ENCODE measurements at regions not wholly inside any gene's neighbourhood (a gene's known extent, or its start where the extent isn't known, plus 50 kb on each side); places are given as distances from the start of the nearest gene placed in this dataset.
"Not testable (repeated sequence)": the region's sequence is repeated elsewhere in the genome, so short reads cannot be mapped to it uniquely, and the experiment has no call there.

DNA sequence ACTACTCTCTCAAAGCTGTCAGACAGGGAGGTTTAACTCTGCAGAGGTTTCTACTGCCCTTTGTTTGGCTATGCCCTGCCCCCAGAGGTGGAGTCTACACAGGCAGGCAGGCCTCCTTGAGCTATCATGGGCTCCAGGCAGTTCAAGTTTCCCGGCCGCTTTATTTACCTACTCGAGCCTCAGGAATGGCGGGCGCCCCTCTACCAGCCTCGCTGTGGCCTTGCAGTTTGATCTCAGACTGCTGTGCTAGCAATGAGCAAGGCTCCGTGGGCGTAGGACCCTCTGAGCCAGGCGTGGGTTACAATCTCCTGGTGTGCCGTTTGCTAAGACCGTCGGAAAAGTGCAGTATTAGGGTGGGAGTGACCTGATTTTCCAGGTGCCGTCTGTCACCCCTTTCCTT, 124.3 kb downstream of the PTCHD1 start:
- DNase-seq, result not testable (repeated sequence)

DNA sequence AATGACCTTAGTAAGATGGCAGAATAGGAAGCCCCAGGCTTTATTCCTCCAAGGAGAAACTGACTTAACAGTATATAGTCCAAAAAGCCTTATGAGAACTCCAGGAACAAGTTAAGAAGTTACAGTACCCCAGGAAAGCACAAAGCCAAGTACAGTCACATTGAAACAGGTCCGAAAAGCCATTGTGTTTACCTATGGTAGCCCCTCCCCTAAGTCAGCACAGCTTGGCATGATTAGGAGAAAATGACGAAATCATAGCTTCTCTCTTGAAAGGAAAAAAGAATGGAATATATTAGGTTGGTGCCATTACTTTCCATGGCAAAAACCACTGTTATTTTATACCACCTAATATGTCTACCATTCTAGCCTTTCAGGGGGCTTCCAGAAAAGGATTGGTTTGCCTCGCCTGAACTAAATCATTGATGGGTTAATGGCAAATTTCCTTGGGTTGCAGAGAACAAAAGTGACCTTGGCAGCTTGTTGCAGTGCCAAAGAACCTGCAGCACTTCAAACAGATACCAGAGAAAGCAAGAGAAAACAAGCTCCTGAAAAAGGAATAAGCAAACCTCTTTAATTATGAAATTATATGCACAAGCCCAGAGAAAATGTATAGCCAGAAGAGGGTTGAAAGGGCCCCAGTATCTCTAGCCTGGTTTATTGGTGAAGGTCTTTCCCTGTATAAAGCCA, 130.6 kb downstream of the PTCHD1 start:
- no peak for DNase-seq

DNA sequence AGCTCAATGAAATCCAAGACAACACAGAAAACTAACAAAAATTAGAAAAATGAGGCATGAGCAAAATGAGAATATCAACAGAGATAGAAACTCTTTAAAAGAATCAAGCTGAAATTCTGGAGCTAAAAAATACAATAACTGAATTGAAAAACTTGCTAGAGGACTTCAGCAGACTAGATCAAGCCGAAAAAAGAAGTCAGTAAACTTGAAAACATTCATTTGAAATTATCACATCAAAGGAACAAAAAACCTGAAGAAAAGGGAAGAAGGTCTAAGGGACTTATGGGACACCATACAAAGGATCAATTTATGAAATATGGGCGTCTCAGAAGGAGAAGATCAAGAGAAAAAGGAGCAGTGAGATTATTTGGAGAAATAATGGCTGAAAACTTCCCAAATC, 131.3 kb downstream of the PTCHD1 start:
- no peak for DNase-seq

DNA sequence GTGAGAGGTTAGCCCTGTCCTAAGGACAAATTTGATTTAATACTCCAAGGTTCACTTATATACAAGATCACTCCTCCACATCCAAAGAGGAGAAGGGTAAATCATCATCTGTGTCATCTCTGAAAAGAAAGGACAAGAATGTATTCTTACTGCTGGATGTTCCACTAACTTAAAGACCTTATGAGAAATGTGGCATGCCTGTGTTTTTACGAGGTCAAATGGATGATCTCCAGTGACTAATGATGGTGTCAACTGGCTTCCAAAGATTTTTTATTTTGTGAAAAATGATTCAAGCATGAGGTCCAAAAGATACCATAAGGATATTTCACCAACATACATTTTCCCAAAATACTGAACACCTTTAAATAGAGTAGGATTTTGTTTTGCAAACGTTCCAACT, 143.4 kb downstream of the PTCHD1 start:
- DNase-seq, result no peak

DNA sequence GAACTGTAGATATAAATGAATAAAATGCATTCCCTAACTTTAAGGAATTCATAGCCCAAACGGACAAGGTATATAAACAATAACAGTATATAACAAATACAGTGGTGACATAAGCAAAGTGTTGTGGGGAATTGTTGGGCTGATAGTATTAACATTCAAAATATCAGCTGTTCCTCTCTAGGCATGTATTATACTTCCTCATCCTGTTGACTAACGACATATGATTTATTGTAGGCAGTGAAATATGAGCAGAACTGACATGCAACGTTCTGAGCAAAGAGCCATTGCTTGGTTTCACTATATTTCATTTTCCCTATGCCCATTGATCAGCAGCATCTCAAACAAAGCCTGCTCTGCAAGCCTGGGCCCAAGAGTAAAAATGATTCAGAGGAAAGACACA, 143.9 kb downstream of the PTCHD1 start:
- no peak for DNase-seq

DNA sequence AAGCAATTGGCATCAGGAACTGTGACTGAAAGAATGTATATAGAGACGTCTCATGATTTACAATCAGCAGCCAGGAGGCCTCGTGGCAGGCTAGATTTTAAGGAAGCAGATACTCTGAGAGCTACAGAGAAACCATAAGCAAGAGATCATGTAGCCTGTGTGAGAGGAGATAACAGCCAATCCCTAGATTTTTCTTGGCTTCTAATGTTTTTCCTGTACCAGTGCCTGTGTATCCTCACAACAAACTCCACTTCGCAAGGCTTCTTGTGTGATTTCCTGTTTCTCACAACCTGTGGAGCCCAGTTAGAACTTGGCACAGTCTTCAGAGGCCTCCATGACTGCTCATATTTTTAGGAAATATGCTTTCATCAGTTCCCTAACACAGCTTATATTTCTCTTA, 147.9 kb downstream of the PTCHD1 start:
- no peak for DNase-seq

DNA sequence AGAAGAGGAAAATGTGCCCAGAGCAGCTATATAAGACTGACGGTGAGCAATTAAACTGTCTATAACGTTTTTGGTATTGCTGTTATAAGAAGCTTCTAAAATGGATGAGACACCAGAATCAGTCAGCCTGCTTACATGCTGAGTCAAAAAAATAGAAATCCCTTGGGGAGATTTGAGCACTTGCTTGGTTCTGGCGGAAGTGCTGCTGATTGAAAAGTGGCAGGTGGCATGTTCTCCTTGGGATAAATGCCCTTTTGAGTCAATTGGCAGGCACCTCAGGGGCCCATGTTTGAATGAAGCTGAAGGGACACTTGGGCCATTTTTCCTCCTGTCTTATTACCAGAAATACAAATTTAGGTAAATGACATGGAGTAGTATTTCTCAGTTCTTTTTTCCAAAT, 148.7 kb downstream of the PTCHD1 start:
- DNase-seq, result no peak

DNA sequence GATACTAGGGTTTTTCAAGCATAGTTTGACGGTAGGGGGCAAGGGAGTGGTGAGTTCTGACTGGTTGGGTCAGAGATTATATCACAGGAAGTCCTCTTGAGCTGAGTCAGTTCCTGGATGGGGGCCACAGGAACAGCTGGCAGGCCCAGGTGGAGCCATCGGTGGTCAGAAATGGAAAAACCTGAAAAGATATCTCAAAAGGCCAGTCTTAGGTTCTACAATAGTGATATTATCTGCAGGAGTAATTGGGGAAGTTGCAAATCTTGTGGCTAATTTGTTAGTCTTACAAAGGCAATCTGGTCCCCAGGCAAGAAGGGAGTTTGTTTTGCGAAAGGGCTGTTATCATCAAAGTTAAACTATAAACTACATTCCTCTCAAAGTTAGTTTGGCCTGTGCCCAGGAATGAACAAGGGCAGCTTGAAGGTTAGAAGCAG, 159.3 kb downstream of the PTCHD1 start:
- DNase-seq, result no peak

DNA sequence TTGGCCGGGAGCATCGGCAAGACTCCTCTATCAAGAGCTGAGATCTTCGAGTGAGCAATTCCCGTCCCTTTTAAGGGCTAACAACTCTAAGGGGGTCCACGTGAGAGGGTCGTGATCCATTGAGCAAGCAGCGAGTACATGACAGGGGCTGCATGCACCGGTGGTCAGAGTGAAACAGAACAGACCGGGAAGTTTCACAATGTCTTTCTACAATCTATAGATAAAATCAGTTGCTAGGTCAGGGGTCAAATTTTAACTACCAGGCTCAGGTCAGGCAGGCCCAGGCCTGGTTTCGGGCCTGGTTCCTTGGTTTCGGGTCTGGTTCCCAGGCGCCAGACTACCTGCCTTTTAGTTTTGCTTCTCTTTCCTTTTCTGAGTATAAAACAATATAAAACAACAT, 160.1 kb downstream of the PTCHD1 start:
- DNase-seq, result no peak

DNA sequence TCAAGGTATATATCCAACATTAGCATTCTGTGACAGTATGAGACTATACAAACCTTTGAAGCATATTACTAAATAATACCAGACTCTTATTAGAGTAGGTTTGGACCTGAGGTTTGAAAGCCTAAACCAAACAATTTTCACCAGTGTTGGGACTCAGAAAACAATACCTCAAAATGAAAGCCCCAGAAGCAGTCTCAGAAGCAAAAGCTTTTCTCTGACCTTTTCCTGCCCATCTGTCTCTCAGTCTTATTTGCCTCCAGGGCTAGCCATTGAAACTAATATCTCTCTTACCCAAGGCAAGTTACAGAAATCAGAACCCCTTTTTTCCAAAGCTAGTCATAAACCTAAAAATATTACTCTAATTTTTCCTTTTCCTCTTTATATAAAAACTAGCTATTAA, 163.3 kb downstream of the PTCHD1 start:
- no peak for DNase-seq

DNA sequence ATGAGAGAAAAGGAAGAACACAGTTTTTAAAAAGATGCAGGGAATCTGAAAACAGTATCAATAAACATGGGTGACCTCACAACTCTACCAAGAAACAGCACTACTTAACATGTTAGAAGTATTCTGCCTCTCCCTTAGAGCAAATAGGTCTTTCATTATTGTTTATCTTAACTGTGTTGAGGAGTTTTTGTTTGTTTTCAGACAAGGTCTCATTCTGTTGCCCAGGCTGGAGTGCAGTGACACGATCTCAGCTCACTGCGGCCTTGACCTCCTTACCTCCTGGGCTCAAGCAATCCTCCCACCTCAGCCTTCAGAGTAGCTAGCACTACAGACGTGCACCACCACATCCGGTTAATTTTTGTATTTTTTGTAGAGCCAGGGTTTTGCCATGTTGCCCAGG, 165.3 kb upstream of the PRDX4 start:
- no peak for DNase-seq

DNA sequence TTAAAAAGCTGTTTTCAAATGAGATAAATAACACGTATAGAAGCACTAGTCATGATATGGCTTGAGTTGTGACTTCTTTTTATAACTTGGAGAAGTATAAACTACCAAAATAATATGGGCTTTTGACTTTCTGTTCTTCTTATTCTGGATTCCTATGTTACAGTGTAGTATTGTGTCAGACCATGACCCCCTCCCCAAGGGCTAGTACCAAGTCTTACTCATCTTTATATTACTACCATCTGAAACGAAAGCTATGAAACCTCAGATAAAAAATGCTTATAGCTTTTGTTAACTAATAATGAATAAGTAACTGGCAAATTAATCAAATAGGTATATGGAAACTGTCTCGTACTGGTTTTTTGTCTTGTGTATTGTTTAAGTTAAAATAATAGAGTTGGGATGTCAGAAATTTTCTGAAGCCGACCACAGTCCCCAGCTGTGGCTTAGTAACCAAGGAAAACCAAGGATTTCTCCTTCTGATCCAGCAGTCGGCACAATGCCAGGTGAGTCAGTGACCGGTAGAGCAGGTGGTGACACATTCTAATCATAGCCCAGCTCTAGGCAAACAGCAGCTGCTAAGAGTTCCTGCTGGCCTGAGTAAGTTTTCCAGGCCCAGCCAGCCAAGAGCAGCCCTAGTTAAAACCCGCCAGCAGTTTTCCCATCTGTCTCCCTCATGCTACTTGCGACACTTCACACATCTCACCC, 163.3 kb upstream of the PRDX4 start:
- DNase-seq, result no peak

DNA sequence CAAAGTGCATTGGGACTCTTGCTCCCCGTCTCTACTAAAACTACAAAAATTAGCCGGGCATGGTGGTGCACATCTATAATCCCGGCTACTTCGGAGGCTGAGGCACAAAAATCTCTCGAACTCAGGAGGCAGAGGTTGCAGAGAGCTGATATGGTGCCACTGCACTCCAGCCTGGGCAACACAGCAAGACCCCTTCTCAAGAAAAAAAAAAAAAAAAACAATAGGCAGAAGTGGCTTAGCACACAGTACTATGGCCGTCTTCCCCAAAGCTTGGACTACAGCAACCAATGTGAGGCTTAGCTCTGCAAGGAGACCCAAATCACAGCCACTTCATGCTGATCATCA, 162.8 kb upstream of the PRDX4 start:
- no peak for DNase-seq

DNA sequence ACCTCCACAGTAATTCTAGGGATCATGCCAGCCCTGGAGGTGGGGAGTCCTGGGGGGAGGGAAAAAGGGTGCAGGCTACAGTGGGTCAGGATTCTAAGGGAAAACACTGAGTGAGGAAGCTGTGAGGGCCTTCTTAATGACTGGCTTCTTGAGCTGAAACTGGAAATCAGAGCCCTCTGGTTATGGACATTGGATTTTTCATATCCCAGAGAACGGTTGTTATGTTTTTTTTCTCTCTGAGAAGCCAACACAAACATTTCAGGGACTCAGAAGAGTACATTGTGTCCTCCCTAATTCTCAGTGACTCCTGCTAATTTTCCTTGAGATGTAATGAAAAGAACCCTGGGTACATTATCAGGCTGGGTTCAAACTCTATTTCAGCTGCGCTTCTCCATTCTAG, 162.4 kb upstream of the PRDX4 start:
- DNase-seq, result no peak

DNA sequence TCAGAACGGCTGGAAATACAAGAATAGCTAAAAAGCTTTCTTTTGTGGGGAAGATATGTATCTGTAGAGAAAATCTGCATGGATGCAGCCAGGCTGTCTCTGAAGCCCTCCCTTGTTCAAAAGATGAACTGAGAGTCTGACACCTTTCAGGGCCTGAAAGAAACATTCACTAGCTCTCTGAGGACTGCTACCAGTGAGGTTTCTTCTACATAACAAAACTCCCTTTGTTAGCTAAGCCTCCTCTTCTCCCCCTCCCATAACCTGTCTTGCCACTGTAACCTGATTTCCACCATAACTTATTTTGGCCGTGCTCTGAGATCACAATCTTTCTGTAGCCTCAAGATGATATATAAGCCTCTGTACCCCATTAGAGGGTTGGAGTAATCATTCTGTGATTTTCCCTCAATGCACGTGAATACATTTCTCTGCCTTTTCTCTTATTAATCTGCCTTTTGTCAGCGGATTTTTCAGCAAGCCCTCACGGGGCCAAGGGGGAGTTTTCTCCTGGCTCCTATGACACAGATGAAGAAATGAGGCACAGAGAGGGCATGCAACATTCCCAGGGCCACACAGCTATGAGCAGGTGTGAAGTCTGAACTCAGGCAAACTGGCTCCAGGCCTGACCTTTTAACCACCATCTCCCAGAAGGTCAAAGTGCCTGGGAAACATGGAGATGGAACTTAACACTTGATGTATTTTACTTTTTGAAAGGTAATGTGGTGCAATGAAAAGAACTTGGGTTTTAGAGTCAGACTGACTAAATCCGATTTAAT, 161.6 kb upstream of the PRDX4 start:
- DNase-seq, result no peak

DNA sequence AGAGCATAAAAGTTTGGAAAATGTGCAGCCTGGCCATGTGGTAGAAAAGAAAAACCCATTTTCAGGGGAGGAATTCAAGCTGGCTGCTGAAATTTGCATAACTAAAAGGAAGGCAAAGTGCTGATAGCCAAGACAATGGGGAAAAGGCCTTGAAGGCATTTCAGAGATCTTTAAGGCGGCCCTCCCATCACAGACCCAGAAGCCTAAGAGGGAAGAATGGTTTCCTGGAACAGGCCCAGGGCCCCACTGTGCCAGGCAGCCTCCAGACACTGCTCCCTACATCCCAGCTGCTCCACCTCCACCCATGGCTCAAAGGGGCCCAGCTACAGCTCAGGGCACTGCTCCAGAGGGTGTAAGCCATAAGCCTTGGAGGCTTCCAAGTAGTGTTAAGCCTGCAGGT, 158.0 kb upstream of the PRDX4 start:
- no peak for DNase-seq

DNA sequence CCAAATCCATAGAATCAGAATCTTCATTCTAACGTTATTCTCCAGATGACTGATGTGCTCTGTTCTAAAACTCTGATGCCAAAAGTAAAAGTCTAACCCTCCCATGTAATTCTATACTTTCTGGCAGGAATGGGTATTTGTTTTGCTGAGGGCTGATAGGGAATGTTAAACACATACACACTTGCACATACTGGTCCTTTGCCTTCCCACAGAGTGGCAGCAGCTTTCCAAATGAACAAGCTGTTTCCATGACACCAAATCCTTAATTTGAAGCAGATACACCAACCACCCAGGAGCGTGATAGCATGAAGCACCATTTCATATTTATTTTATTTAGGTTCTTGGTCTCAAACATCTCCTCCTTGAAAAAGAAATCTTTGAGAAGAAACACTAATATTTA, 155.5 kb upstream of the PRDX4 start:
- DNase-seq, result no peak

DNA sequence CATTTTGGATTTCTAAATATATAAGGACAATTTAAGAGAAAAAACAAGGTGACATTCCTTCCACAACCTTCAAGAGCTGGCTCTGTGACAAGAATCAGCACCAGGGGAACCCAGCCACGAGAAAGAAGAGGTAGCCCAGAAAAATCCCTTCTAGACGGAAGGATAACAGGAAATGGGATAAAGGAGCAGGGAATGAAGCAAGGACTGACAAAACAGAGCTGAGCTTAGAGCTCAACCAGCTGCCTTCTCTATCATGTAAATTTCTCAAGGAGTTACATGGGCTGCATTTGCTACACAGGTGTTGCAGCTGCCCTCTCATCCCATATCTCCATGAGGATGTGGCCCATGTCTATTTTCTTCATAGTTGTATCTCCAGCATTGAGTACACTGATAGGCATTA, 154.2 kb upstream of the PRDX4 start:
- DNase-seq, result no peak

DNA sequence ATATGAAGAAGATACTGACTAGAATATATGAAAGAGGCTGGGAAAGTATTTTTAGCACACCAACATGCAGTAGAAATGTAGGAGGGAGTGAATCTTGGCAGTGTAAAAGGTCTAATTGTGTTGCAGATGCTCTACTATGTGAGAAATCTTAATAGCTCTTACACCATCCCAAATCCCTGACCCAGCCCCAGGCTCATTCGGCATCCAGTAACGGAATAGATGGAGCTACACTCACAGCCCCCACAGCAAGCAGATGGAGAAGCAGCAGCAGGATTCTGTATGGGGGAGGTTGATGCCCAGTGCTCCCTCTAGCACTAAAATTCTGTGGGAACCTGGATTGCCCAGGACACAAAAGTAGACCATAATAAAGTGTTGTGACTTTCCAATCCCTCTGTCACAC, 153.2 kb upstream of the PRDX4 start:
- DNase-seq, result no peak

DNA sequence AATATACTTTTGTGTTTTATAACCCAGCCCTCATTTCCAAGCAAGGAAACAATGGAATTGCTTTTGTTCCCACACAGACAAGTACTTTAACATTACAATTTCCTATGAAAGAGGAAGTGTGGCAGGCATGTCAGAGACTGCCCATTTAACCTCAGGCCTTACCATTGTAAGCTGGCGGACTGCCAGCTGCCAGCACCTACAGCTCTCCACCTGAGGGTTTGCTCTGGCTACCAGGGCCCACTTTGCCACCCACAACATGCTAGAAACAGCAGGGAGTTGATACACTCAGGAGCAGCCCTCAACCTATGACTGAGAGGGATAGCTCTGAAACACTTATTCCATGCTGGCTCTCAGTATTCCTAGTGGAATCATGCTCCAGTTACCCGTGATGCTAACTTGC, 152.3 kb upstream of the PRDX4 start:
- DNase-seq, result no peak

DNA sequence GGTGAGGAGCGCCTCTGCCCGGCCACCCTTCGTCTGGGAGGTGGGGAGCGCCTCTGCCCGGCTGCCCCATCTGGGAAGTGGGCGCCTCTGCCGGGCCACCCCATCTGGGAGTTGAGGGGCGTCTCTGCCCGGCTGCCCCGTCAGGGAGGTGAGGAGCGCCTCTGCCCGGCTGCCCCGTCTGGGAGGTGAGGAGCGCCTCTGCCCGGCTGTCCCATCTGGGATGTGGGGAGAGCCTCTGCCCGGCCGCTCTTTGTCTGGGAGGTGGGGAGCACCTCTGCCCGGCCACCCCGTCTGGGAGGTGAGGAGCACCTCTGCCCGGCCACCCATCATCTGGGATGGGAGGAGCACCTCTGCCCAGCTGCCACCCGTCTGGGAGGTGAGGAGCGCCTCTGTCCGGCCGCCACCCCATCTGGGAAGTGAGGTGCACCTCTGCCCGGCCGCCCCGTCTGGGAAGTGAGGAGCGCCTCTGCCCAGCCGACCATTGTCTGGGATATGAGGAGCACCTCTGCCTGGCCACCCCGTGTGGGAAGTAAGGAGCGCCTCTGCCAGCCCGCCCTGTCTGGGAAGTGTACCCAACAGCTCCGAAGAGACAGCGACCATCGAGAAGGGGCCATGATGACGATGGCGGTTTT, 144.2 kb upstream of the PRDX4 start:
- not testable (repeated sequence) for DNase-seq

DNA sequence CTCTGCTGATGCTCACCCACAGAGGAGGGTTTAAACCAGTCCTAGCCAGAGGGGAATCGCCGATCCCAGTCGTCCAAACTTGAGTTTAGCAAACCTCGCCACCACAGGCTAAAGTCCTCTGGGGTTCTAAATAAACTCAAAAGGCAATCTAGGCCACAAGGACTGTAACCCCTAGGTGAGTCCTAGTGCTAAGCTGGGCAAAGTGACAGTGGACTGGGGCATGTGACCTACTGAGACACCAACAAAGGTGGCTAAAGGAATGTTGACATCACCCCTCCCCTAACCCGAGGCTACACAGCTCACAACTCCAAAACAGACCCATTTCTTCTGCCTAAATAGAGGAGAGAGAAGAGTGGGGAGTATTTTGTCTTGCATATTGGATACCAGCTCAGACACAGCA, 142.8 kb upstream of the PRDX4 start:
- DNase-seq, result no peak

DNA sequence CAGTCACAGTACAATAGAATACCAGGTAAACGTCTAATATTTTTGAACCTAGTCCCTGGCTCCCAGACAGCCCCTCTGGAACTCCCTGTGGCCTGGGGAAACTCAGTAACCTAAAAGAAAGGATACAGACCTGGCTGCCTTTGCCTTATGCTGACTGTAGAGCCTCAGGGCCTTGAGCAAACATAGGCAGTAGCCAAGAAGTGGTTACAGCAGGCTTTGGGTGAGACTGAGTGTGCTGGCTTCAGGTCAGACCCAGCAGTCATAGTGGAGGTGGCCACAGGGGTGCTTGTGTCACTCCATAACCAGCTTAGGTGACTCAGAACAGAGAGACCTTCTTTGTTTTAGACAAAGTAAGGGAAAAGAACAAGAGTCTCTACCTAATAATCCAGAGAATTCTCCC, 141.8 kb upstream of the PRDX4 start:
- no peak for DNase-seq

DNA sequence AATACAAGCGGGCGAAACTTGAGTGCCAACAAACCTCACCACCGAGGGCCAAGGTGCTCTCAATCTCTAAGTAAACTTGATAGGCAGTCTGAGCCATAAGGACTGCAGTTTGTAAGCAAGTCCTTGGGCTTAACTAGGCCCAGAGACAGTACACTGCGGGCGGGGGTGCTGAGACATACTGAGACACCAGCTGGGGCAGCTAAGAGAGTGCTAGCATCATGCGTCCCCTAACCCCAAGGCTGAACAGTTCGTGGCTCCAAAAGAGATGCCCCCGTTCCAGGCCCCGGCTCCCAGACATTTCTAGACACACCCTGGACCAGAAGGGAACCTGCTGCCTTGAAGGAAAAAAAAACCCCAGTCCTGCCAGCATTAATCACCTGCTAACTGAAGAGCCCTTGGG, 126.8 kb upstream of the PRDX4 start:
- DNase-seq, result no peak
